Uterus (tissue), 3 donors: ENCODE measurements at regions not wholly inside any gene's neighbourhood (a gene's known extent, or its start where the extent isn't known, plus 50 kb on each side); places are given as distances from the start of the nearest gene placed in this dataset.

ENCODE experiments used
- DNase-seq, 2 donors: peaks; one replicate each; pipeline ENCODE4 v3.0.0-alpha.2; 2019 to 2020
- H3K27ac ChIP-seq, 2 donors: fragments of 200-600 bp; sonication (generic); 1 replicate in 1 of 2; 2 replicates in 1 of 2; pipeline ENCODE4 v1.5.1; 2016 to 2018
- H3K27me3 ChIP-seq, 2 donors: fragments of 200-600 bp; sonication (generic); one replicate each; pipeline ENCODE4 v1.5.1; 2018 to 2019; ENCODE audit warnings: control low read depth in 1 of 2
- H3K36me3 ChIP-seq, 2 donors: fragments of 200-600 bp; sonication (generic); one replicate each; pipeline ENCODE4 v1.5.1; 2019; ENCODE audit warnings: control low read depth in 1 of 2
- H3K4me1 ChIP-seq, 2 donors: fragments of 200-600 bp; sonication (generic); one replicate each; pipeline ENCODE4 v1.5.1; 2018 to 2019; ENCODE audit warnings: control low read depth in 1 of 2
- H3K4me3 ChIP-seq, 2 donors: fragments of 200-600 bp; sonication (generic); 1 replicate in 1 of 2; 2 replicates in 1 of 2; pipeline ENCODE4 v1.5.1; 2018 to 2019; ENCODE audit warnings: mild to moderate bottlenecking in 1 of 2
- H3K9me3 ChIP-seq, 2 donors: fragments of 200-600 bp; sonication (generic); one replicate each; pipeline ENCODE4 v1.5.1; 2019; ENCODE audit warnings: control low read depth in 1 of 2
- CTCF ChIP-seq, 4 experiments: fragments of 200-600 bp in 2 of 4; fragments of 450-650 bp in 2 of 4; sonication (generic) in 2 of 4; IDR thresholded peaks; one replicate each; pipeline ENCODE4 v1.5.1; 2016 to 2019; ENCODE audit warnings: antibody characterized with exemption in 4 of 4, mild to moderate bottlenecking in 2 of 4, moderate library complexity in 1 of 4
- POLR2A ChIP-seq, 2 donors: fragments of 450-650 bp; IDR thresholded peaks; one replicate each; pipeline ENCODE4 v1.6.1; 2016; ENCODE audit warnings: antibody characterized with exemption in 2 of 2, mild to moderate bottlenecking in 1 of 2, moderate library complexity in 1 of 2
- intact Hi-C: fragments of 100-400 bp; cut with DNase I; formaldehyde crosslinking; loops from one replicate; pipeline ENCODE4 v1.15.1; 2023; ENCODE audit warnings: low total_unique reads
- donor health status: DM: yes; HTN: yes; CAD: no.

GRCh38 chr2:118752762-118753429, 94.6 kb downstream of the EN1 start:
- Histone ChIP-seq H3K4me3 (no peak overlapping the region), H3K27me3 (no peaks in the 10 kb centered on the region), H3K36me3 (no peaks in the 10 kb centered on the region), H3K9me3 (no peaks in the 10 kb centered on the region), H3K4me1 (no peaks in the 10 kb centered on the region), H3K27ac (no peak overlapping the region)
- intact Hi-C loops: no loop called here
- no peak for DNase-seq
- TF ChIP-seq POLR2A (IDR thresholded peaks at IDR 0.05): no peak
- TF ChIP-seq CTCF (IDR thresholded peaks at IDR 0.05): no peak

GRCh38 chr2:118750959-118751565, 96.4 kb downstream of the EN1 start:
- Histone ChIP-seq H3K4me1 (no peaks in the 10 kb centered on the region), H3K9me3 (no peaks in the 10 kb centered on the region), H3K4me3 (no peak overlapping the region), H3K27ac (no peak overlapping the region), H3K27me3 (no peaks in the 10 kb centered on the region), H3K36me3 (no peaks in the 10 kb centered on the region)
- intact Hi-C loops: no loop called here
- no peak for DNase-seq
- no peak for TF ChIP-seq CTCF (IDR thresholded peaks at IDR 0.05)
- TF ChIP-seq POLR2A (IDR thresholded peaks at IDR 0.05): no peak

- H3K9me3 ChIP-seq: no peaks in the 10 kb centered on the region
- no peak for DNase-seq
- H3K27ac ChIP-seq: no peak overlapping the region
- H3K36me3 ChIP-seq: no peaks in the 10 kb centered on the region
- no peaks in the 10 kb centered on the region for H3K4me1 ChIP-seq
- H3K4me3 ChIP-seq: no peak overlapping the region
- intact Hi-C loops: no loop called here
- no peaks in the 10 kb centered on the region for H3K27me3 ChIP-seq
- TF ChIP-seq POLR2A (IDR thresholded peaks at IDR 0.05) (no peak), CTCF (IDR thresholded peaks at IDR 0.05) (no peak)
These were observed 99.1 kb downstream of the EN1 start for GRCh38 chr2:118748245-118748885.

GRCh38 chr2:118747637-118748036, 99.8 kb downstream of the EN1 start:
- DNase-seq: no peak
- intact Hi-C loops: no loop called here
- H3K4me1 ChIP-seq: no peaks in the 10 kb centered on the region

More at GRCh38 chr2:118747637-118748036, 99.8 kb downstream of the EN1 start:
- Histone ChIP-seq H3K27ac (no peak overlapping the region), H3K36me3 (no peaks in the 10 kb centered on the region), H3K9me3 (no peaks in the 10 kb centered on the region), H3K4me3 (no peak overlapping the region), H3K27me3 (no peaks in the 10 kb centered on the region)
- TF ChIP-seq CTCF (IDR thresholded peaks at IDR 0.05): no peak
